ENCODE measurements at regions not wholly inside any gene's neighbourhood (a gene's known extent, or its start where the extent isn't known, plus 50 kb on each side); places are given as distances from the start of the nearest gene placed in this dataset.

DNA sequence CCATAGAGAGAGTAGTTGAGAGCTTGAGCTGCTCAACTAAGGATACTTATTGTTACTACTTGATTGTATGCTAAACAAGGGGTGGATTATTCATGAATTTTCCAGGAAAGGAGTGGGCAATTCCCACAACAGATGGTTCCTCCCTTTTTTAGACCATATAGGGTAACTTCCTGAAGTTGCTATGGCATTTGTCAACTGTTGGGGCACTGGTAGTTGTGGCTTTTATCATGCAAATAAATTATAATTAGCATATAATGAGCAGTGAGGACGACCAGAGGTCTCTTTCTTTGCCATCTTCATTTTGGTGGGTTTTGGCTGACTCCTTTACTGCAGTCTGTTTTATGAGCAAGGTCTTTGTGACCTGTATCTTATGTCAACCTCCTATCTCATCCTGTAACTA lies 1403.5 kb upstream of the PABPC4L start:
- Mint-ChIP-seq H3K27ac (no peak overlapping the region), H3K36me3 (no peaks in the 10 kb centered on the region), H3K27me3 (no peaks in the 10 kb centered on the region), H3K4me3 (no peak overlapping the region), H3K4me1 (no peaks in the 10 kb centered on the region), H3K9me3 (no peaks in the 10 kb centered on the region)
- POLR2A ChIA-PET = no interaction called here
- DNase-seq (no peak), ATAC-seq (ENCODE audit: low read depth) (no peak)

DNA sequence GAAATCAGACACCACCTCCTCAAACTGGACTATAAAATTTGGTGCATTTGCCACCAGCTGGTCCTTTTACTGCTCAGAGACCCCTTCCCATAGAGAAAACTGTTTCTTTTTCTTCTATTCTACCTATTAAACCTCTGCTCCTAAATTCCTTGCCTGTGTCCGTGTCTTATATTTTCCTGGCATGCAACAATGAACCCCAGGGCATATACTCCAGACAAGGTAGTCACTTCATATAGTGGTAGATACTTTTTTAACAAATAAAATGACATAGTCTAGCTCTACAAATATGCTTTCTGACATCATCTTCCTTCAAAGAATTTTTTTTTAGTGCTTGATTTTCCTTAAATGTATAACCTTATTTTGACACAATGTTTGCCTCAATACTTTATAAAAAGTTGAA lies 1402.9 kb upstream of the PABPC4L start:
- H3K27ac Mint-ChIP-seq = no peak overlapping the region
- no peaks in the 10 kb centered on the region for H3K36me3 Mint-ChIP-seq
- no peak overlapping the region for H3K4me3 Mint-ChIP-seq
- H3K27me3 Mint-ChIP-seq = no peaks in the 10 kb centered on the region
- DNase-seq (no peak), ATAC-seq (ENCODE audit: low read depth) (no peak)
- POLR2A ChIA-PET = no interaction called here
- H3K4me1 Mint-ChIP-seq = no peaks in the 10 kb centered on the region
- no peaks in the 10 kb centered on the region for H3K9me3 Mint-ChIP-seq

DNA sequence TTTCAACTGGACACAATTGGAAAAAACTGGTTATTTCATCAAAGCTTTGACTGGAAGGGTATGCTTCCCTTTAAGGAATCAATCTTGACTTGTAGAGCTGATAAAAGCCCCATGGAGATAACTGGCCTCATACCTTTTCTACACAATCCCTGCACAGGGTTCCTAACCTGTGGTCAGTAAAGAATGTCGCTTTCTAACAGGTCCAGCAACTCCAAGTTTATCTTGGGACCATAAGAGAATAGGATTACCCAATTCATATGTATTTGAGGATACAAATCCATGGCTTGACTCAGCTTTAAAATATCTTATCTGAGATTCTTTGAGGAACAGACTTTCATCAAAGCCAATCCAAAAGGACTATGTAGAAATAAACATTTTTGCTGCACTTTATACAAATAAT lies 1399.8 kb upstream of the PABPC4L start:
- no peaks in the 10 kb centered on the region for H3K4me1 Mint-ChIP-seq
- no peaks in the 10 kb centered on the region for H3K27me3 Mint-ChIP-seq
- ATAC-seq (ENCODE audit: low read depth) = no peak
- POLR2A ChIA-PET = no interaction called here
- no peaks in the 10 kb centered on the region for H3K36me3 Mint-ChIP-seq
- H3K4me3 Mint-ChIP-seq = no peak overlapping the region
- H3K27ac Mint-ChIP-seq = no peak overlapping the region
- DNase-seq = no peak
- H3K9me3 Mint-ChIP-seq = peaks cover 2% of the 10 kb centered on the region

DNA sequence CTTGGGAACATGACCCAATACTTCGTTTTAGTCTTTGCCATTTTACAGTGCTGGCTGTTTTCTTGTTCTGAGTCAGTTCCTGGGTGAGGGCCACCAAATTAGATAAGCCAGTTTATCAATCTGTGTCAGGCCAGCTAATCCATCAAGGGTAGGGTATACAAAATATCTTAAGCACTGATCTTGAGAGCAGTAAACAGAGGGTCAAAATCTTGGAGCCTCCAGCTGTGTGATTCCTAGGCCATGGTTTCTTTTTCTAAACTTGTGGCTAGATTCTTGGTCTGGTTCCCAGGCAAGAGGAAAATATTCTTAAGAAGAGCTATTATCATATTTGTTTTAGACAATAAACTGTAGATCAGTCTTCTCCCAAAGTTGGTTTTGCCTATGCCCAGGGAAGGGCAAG lies 1396.6 kb upstream of the PABPC4L start:
- Mint-ChIP-seq H3K4me3 (no peak overlapping the region), H3K36me3 (no peaks in the 10 kb centered on the region), H3K27me3 (no peaks in the 10 kb centered on the region), H3K4me1 (no peaks in the 10 kb centered on the region), H3K27ac (no peak overlapping the region), H3K9me3 (peaks cover 6% of the 10 kb centered on the region)
- no peak for ATAC-seq (ENCODE audit: low read depth)
- no peak for DNase-seq
- POLR2A ChIA-PET = no interaction called here

DNA sequence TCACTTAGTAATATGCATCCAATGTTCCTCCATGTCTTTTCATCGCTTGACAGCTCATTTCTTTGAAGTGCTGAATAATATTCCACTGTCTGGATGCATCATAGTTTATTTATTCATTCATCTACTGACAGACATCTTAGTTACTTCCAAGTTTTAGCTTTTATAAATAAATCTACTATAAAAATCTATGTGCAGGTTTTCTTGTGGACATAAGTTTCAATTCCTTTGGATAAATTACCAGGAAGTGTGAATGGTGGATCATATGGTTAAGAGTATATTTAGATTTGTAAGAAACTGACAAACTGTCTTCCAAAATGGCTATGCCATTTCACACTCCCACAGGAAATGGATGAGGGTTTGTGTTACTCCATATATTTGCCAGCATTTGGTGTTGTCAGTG lies 1392.9 kb upstream of the PABPC4L start:
- Mint-ChIP-seq H3K4me3 (no peak overlapping the region), H3K4me1 (no peaks in the 10 kb centered on the region), H3K27ac (no peak overlapping the region), H3K9me3 (peaks cover 6% of the 10 kb centered on the region), H3K36me3 (no peaks in the 10 kb centered on the region), H3K27me3 (no peaks in the 10 kb centered on the region)
- no peak for ATAC-seq (ENCODE audit: low read depth)
- POLR2A ChIA-PET = no interaction called here
- DNase-seq = no peak

DNA sequence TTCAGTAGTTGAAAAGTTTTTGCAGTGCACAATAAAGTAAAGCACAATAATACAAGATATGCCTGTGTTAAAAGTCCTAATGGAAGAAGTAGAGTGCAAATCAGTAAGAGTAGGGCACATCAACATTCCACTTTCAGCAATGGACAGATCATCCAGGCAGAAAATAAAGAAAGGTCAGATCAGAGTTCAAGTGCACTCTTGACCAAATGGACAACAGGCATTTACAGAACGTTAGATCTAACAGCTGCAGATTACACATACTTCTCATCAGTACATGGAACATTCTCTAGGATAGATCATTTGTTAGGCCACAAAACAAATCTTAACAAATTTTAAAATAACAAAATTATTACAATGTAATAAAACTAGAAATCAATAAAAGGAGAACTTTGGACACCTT lies 1373.5 kb upstream of the PABPC4L start:
- Mint-ChIP-seq H3K4me3 (no peak overlapping the region), H3K36me3 (no peaks in the 10 kb centered on the region), H3K27ac (no peak overlapping the region), H3K4me1 (no peaks in the 10 kb centered on the region), H3K9me3 (peaks cover 2% of the 10 kb centered on the region), H3K27me3 (no peaks in the 10 kb centered on the region)
- ATAC-seq (ENCODE audit: low read depth) (no peak), DNase-seq (no peak)
- POLR2A ChIA-PET = no interaction called here

DNA sequence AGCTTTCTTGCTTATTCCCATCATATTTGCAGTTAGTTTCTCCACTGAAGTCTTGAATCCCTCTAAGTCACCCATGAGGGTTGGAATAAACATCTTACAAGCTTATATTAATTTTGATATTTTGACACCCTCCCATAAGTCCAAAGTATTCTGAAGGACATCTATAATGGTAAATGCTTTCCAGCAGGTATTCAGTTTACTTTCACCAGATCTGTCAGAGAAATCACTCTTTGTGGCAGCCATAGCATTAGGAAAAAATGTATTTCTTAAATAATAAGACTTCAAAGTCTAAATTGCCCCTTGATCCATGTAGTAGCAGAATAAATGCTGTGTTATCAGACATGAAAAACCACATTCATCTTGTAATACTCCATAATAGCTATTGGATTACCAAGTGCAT lies 1371.7 kb upstream of the PABPC4L start:
- H3K27ac Mint-ChIP-seq = no peak overlapping the region
- no peak overlapping the region for H3K4me3 Mint-ChIP-seq
- POLR2A ChIA-PET = no interaction called here
- H3K36me3 Mint-ChIP-seq = no peaks in the 10 kb centered on the region
- DNase-seq (no peak), ATAC-seq (ENCODE audit: low read depth) (no peak)
- H3K9me3 Mint-ChIP-seq = peaks cover 2% of the 10 kb centered on the region
- no peaks in the 10 kb centered on the region for H3K27me3 Mint-ChIP-seq
- no peaks in the 10 kb centered on the region for H3K4me1 Mint-ChIP-seq

DNA sequence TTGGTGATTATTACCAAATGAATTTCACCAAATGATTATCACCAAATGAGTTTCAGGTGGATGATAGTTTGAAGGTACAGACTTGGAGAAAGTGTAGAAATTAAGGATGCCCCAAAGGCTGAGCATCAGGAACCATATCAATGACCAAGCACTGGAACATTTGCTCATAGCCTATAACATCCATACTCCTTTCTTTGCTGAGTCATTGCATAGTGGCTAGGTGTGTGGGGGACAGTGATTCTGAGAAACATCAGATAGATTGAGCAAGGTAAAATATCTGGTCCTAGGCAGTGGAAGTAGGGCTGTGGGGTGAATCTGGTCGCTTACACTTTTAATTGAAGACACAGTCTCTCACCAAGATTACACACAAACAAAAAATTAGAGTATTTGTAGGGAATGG lies 1362.5 kb upstream of the PABPC4L start:
- Mint-ChIP-seq H3K36me3 (no peaks in the 10 kb centered on the region), H3K9me3 (peaks cover 2% of the 10 kb centered on the region), H3K27me3 (no peaks in the 10 kb centered on the region), H3K4me3 (no peak overlapping the region), H3K27ac (no peak overlapping the region), H3K4me1 (no peaks in the 10 kb centered on the region)
- POLR2A ChIA-PET = no interaction called here
- ATAC-seq (ENCODE audit: low read depth) (no peak), DNase-seq (no peak)

DNA sequence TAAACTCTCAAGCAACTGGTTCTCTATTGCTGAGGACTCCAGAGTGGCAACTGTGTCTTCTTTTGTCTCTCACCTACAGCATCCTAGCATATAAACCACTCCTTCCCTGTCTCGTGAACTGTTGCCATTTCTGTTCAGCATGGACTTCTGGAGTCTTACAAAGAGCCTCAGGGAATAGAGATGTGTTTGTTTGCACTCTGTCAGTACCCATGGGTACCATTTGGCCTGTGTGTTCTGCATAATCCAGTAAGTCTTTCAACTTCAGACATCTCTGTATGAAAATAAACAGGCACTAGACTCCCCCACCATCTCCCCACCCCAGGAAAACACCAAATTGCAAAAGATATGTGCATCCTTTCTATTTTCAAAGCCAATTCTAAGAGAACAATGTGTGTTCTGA lies 1351.6 kb upstream of the PABPC4L start:
- Mint-ChIP-seq H3K9me3 (peaks cover 1% of the 10 kb centered on the region), H3K4me3 (no peak overlapping the region), H3K27me3 (no peaks in the 10 kb centered on the region), H3K27ac (no peak overlapping the region), H3K36me3 (no peaks in the 10 kb centered on the region), H3K4me1 (no peaks in the 10 kb centered on the region)
- POLR2A ChIA-PET = no interaction called here
- ATAC-seq (ENCODE audit: low read depth) (no peak), DNase-seq (no peak)

DNA sequence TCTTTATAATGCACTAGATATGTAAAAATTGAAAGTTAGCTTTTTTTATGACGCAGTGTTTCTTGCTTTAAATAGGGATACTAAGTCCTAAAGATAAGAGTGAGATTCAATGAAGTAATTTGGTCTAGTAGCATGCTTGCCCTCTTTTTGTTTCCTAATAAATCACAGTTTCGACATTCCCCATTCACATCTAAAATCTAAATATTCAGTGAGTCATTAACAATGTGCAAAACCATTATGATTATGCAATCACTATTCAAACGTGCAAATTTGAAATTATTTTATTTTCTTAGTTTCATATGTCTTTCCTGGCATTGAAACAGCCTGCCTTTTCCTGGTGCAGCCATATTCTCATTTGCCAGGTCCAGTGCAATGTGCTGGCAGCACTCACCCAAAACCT lies 1350.5 kb upstream of the PABPC4L start:
- POLR2A ChIA-PET = no interaction called here
- DNase-seq = no peak
- H3K36me3 Mint-ChIP-seq = no peaks in the 10 kb centered on the region
- H3K27ac Mint-ChIP-seq = no peak overlapping the region
- no peak overlapping the region for H3K4me3 Mint-ChIP-seq
- no peaks in the 10 kb centered on the region for H3K27me3 Mint-ChIP-seq
- H3K4me1 Mint-ChIP-seq = no peaks in the 10 kb centered on the region
- no peak for ATAC-seq (ENCODE audit: low read depth)
- H3K9me3 Mint-ChIP-seq = peaks cover 1% of the 10 kb centered on the region

DNA sequence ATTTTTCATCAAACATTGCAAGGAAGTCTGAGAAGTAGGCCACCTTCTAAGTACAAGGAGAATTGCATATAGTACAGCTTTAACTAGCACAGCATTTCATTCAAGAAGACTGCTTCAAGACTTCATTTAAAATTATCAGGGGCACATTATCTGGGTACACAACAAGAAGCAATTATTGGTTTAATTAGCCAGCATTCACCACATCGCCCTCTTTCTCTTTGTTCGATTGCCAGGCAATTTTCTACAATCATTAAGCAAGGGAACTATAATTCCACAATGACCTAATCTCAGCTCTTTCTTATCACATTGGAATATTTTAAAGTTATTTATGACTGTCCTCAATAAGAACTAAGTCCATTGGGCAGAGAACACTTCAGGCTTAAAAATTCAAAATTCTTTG lies 1347.1 kb upstream of the PABPC4L start:
- Mint-ChIP-seq H3K4me3 (no peak overlapping the region), H3K27ac (no peak overlapping the region), H3K36me3 (no peaks in the 10 kb centered on the region), H3K9me3 (peaks cover 1% of the 10 kb centered on the region), H3K4me1 (no peaks in the 10 kb centered on the region), H3K27me3 (no peaks in the 10 kb centered on the region)
- DNase-seq (no peak), ATAC-seq (ENCODE audit: low read depth) (no peak)
- POLR2A ChIA-PET = no interaction called here

DNA sequence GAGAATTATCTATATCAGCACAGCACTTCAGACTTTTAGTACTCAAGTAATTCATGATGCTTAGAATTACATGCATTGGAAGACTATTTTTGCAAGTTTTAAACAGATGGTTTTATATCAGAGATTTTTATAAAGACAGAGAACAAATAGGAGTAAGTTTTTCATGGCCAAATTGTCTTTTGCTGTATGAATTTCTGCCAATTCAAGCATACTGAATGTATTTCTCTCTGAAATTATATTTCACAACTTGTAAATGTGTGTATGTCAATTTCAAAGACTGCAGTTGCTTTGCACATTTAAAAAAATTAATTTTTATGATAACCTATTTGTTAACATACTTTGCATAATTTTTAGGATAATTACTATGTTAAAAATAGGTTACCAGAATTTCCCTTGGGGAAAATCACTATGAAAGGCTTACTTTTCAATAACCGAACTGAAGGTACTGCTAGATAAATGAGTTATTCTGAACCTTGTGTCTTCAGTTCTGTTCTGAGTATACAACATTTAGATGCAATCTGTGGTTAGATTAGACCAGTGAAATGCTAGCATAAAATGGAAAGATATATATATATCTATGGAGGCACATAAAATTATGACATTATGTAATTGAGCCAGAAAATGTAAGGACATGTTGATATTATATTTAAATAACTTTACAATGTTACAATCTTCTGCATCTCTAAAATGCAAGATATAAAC lies 1344.2 kb upstream of the PABPC4L start:
- POLR2A ChIA-PET = no interaction called here
- H3K4me1 Mint-ChIP-seq = no peaks in the 10 kb centered on the region

DNA sequence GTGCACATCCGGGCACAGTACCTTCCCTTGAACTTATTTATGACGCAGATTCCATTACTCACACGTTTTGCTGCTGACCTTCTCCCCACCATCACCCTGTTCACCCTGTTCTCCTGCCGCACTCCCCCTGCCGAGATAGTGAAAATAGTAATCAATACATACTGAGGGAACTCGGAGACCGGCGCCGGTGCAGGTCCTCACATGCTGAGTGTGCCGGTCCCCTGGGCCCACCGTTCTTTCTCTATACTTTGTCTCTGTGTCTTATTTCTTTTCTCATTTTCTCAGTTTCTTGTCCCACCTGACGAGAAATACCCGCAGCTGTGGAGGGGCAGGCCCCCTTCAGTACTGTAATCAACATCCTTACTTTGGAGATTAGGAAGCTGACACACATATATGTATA lies 1337.1 kb upstream of the PABPC4L start:
- H3K9me3 Mint-ChIP-seq = peaks cover 3% of the 10 kb centered on the region
- no peaks in the 10 kb centered on the region for H3K27me3 Mint-ChIP-seq
- ATAC-seq (ENCODE audit: low read depth) (no peak), DNase-seq (no peak)
- POLR2A ChIA-PET = no interaction called here
- H3K36me3 Mint-ChIP-seq = no peaks in the 10 kb centered on the region
- no peaks in the 10 kb centered on the region for H3K4me1 Mint-ChIP-seq
- H3K4me3 Mint-ChIP-seq = no peak overlapping the region
- H3K27ac Mint-ChIP-seq = no peak overlapping the region

More for the DNA sequence above, 1344.2 kb upstream of the PABPC4L start:
- H3K27me3 Mint-ChIP-seq = no peaks in the 10 kb centered on the region
- no peaks in the 10 kb centered on the region for H3K36me3 Mint-ChIP-seq
- H3K27ac Mint-ChIP-seq = no peak overlapping the region
- H3K9me3 Mint-ChIP-seq = no peaks in the 10 kb centered on the region
- ATAC-seq (ENCODE audit: low read depth) (no peak), DNase-seq (no peak)
- H3K4me3 Mint-ChIP-seq = no peak overlapping the region

DNA sequence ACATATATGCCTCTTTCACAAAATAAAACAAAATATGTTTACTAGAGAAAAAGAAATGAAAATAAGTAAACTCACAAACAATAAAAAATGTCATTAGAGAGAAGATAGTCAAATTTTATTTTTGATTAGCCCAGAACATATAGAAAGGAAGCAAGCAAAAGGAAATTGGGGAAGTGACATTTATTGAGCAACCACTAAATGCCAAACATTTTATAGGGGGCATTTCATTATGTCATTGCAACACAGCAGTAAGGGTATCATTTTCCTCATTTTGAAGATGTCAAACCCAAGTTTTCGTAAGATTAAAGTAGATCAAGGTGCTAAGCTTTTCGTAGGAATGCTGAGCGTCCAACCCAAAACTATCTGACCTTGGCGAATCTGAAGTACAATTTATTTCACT lies 1331.5 kb upstream of the PABPC4L start:
- no peak overlapping the region for H3K4me3 Mint-ChIP-seq
- peaks cover 1% of the 10 kb centered on the region for H3K9me3 Mint-ChIP-seq
- no peaks in the 10 kb centered on the region for H3K36me3 Mint-ChIP-seq
- H3K4me1 Mint-ChIP-seq = no peaks in the 10 kb centered on the region
- no peaks in the 10 kb centered on the region for H3K27me3 Mint-ChIP-seq
- DNase-seq (no peak), ATAC-seq (ENCODE audit: low read depth) (no peak)
- POLR2A ChIA-PET = no interaction called here
- H3K27ac Mint-ChIP-seq = no peak overlapping the region

DNA sequence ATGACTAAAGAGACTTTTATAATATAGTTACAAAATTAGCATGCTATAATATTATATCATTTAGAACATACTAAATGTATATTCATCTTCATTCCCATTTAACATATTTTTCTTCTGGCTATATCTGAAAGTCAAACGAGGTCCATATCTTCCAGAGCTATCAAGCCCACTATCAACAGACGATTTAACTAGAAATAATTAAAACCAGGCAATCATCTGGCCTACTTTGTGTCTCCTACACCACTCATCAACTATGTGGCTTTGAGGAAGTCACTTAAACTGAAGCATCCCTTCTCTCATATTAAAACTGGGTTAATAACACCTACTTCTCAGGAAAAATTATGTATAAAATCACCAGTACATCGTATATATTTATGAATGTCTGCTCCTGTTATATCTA lies 1330.5 kb upstream of the PABPC4L start:
- Mint-ChIP-seq H3K4me3 (no peak overlapping the region), H3K9me3 (peaks cover 1% of the 10 kb centered on the region), H3K27ac (no peak overlapping the region), H3K4me1 (no peaks in the 10 kb centered on the region), H3K36me3 (no peaks in the 10 kb centered on the region), H3K27me3 (no peaks in the 10 kb centered on the region)
- POLR2A ChIA-PET = no interaction called here
- no peak for ATAC-seq (ENCODE audit: low read depth)
- no peak for DNase-seq

Measured in activated naive CD8-positive, alpha-beta T cell treated with anti-CD3 and anti-CD28 coated beads, Interleukin-2, amount 10 ng/mL, durations not matched to agents 7 days and 5 days (primary cell).